HCT116 (cell line): ENCODE measurements at regions not wholly inside any gene's neighbourhood (a gene's known extent, or its start where the extent isn't known, plus 50 kb on each side); places are given as distances from the start of the nearest gene placed in this dataset.

Experiments
- CEBPB ChIP-seq: IDR thresholded peaks from 2 replicates; pipeline ENCODE4 v1.6.1; 2012; ENCODE audit warnings: low read depth
- EZH2 ChIP-seq: fragments of 200-600 bp; sonication (generic); IDR thresholded peaks from 2 replicates; pipeline ENCODE4 v1.6.1; 2017; ENCODE audit warnings: antibody characterized with exemption, mixed run types
- POLR2A ChIP-seq: IDR thresholded peaks from 2 replicates; pipeline ENCODE4 v1.7.0; 2011; ENCODE audit warnings: borderline replicate concordance; ENCODE audit not compliant: insufficient read depth, insufficient read length; ENCODE audit errors: extremely low read depth
- POLR2AphosphoS5 ChIP-seq: IDR thresholded peaks from 2 replicates; pipeline ENCODE4 v1.6.1; 2011; ENCODE audit warnings: mild to moderate bottlenecking, low read depth, low read length, moderate library complexity
- SIN3A ChIP-seq: IDR thresholded peaks from 2 replicates; pipeline ENCODE4 v1.6.1; 2012; ENCODE audit warnings: low read depth
- TF ChIP-seq, protein P1 (sequence below), 3 experiments: fragments of 200-600 bp in 1 of 3; sonication (generic) in 1 of 3; IDR thresholded peaks in 2 of 3; conservative IDR thresholded peaks in 1 of 3; 2 replicates each; pipeline ENCODE4 v1.5.1; 2012 to 2017; ENCODE audit warnings: low read depth in 2 of 3, low read length in 2 of 3, antibody characterized with exemption in 1 of 3, borderline replicate concordance in 1 of 3, control low read depth in 1 of 3, mild to moderate bottlenecking in 1 of 3, mixed read lengths in 1 of 3, mixed run types in 1 of 3, moderate library complexity in 1 of 3; ENCODE audit not compliant: insufficient read depth in 1 of 3
- TF ChIP-seq, protein P2 (sequence below): IDR thresholded peaks from 2 replicates; pipeline ENCODE4 v1.6.1; 2012; ENCODE audit warnings: low read depth
- TF ChIP-seq, protein P3 (sequence below): IDR thresholded peaks from 2 replicates; pipeline ENCODE4 v1.6.1; 2012

DNA sequence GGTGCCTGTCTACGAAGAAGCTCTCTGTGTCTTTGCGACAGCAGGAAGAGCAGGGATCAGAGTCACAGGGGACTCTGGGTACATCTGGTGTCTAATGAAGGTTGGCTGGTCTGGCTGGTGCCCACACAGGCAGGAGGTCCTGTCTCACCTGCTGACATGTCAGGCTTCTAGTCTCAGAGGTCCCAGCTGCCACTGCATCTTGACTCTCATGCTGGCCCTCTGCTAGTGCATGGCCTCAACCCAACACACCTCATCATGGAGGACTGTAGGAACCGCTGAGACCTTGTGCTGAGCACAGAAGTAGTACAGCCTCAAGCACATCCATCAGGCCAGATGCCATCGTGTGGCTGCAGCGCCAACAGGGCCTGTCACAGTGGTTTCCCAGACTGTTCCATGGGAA, 206.1 kb upstream of the NR2F2 start:
- TF ChIP-seq, protein P1, sequence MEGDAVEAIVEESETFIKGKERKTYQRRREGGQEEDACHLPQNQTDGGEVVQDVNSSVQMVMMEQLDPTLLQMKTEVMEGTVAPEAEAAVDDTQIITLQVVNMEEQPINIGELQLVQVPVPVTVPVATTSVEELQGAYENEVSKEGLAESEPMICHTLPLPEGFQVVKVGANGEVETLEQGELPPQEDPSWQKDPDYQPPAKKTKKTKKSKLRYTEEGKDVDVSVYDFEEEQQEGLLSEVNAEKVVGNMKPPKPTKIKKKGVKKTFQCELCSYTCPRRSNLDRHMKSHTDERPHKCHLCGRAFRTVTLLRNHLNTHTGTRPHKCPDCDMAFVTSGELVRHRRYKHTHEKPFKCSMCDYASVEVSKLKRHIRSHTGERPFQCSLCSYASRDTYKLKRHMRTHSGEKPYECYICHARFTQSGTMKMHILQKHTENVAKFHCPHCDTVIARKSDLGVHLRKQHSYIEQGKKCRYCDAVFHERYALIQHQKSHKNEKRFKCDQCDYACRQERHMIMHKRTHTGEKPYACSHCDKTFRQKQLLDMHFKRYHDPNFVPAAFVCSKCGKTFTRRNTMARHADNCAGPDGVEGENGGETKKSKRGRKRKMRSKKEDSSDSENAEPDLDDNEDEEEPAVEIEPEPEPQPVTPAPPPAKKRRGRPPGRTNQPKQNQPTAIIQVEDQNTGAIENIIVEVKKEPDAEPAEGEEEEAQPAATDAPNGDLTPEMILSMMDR (IDR thresholded peaks at IDR 0.05 in 2 of 3, conservative IDR thresholded peaks at IDR 0.05 in 1 of 3; ENCODE audit: borderline replicate concordance in 1 of 3, insufficient read depth in 1 of 3, low read depth in 2 of 3, low read length in 2 of 3), result no peak
- TF ChIP-seq CEBPB (no peak), EZH2 (no peak), SIN3A (no peak), POLR2AphosphoS5 (no peak), POLR2A (no peak)
- TF ChIP-seq, protein P2, sequence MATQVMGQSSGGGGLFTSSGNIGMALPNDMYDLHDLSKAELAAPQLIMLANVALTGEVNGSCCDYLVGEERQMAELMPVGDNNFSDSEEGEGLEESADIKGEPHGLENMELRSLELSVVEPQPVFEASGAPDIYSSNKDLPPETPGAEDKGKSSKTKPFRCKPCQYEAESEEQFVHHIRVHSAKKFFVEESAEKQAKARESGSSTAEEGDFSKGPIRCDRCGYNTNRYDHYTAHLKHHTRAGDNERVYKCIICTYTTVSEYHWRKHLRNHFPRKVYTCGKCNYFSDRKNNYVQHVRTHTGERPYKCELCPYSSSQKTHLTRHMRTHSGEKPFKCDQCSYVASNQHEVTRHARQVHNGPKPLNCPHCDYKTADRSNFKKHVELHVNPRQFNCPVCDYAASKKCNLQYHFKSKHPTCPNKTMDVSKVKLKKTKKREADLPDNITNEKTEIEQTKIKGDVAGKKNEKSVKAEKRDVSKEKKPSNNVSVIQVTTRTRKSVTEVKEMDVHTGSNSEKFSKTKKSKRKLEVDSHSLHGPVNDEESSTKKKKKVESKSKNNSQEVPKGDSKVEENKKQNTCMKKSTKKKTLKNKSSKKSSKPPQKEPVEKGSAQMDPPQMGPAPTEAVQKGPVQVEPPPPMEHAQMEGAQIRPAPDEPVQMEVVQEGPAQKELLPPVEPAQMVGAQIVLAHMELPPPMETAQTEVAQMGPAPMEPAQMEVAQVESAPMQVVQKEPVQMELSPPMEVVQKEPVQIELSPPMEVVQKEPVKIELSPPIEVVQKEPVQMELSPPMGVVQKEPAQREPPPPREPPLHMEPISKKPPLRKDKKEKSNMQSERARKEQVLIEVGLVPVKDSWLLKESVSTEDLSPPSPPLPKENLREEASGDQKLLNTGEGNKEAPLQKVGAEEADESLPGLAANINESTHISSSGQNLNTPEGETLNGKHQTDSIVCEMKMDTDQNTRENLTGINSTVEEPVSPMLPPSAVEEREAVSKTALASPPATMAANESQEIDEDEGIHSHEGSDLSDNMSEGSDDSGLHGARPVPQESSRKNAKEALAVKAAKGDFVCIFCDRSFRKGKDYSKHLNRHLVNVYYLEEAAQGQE, result no peak
- TF ChIP-seq, protein P3, sequence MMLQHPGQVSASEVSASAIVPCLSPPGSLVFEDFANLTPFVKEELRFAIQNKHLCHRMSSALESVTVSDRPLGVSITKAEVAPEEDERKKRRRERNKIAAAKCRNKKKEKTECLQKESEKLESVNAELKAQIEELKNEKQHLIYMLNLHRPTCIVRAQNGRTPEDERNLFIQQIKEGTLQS, result no peak
